HG02610 (cell line): ENCODE measurements at regions not wholly inside any gene's neighbourhood (a gene's known extent, or its start where the extent isn't known, plus 50 kb on each side); places are given as distances from the start of the nearest gene placed in this dataset.

Source experiments
- ATAC-seq: cut with Tn5 transposase; IDR thresholded peaks from one replicate; pipeline ENCODE4 v1.9.1; 2021; ENCODE audit warnings: mild to moderate bottlenecking, moderate library complexity; ENCODE audit not compliant: unreplicated experiment

GRCh38 chr4:143273160-143273917, 63.3 kb upstream of the GAB1 start:
- ATAC-seq = no peak

GRCh38 chr4:143280861-143281260, 55.8 kb upstream of the GAB1 start:
- ATAC-seq = no peak

- peak; percentile 74 for ATAC-seq
Observed at GRCh38 chr4:143281507-143282190, 55.0 kb upstream of the GAB1 start.

- ATAC-seq = no peak
Observed at GRCh38 chr4:143282211-143282707, 54.4 kb upstream of the GAB1 start.

- no peak for ATAC-seq
Observed at GRCh38 chr4:143285696-143286437, 50.8 kb upstream of the GAB1 start.

- no peak for ATAC-seq
Observed at GRCh38 chr4:143286701-143287571, 49.7 kb upstream of the GAB1 start.
